HEK293 (cell line): ENCODE measurements at regions not wholly inside any gene's neighbourhood (a gene's known extent, or its start where the extent isn't known, plus 50 kb on each side); places are given as distances from the start of the nearest gene placed in this dataset.

Experiments used
- KLF7 ChIP-seq: fragments of 450-650 bp; formaldehyde crosslinking; IDR thresholded peaks from 2 replicates; pipeline ENCODE4 v1.5.1; 2016; ENCODE audit warnings: missing biosample characterization, missing genetic modification characterization, borderline replicate concordance
- YY1 ChIP-seq: fragments of 450-650 bp; formaldehyde crosslinking; IDR thresholded peaks from 2 replicates; pipeline ENCODE4 v1.5.1; 2018; ENCODE audit warnings: missing biosample characterization, missing genetic modification characterization
- ZBTB7A ChIP-seq: fragments of 450-650 bp; formaldehyde crosslinking; IDR thresholded peaks from 2 replicates; pipeline ENCODE4 v1.5.1; 2016; ENCODE audit warnings: low read depth, missing biosample characterization, missing genetic modification characterization
- ZNF366 ChIP-seq: fragments of 450-650 bp; formaldehyde crosslinking; conservative IDR thresholded peaks from 2 replicates; pipeline ENCODE4 v1.5.1; 2016; ENCODE audit warnings: missing biosample characterization, missing genetic modification characterization
- ZNF768 ChIP-seq: fragments of 450-650 bp; formaldehyde crosslinking; IDR thresholded peaks from 2 replicates; pipeline ENCODE4 v1.5.1; 2018; ENCODE audit warnings: missing biosample characterization, mild to moderate bottlenecking, missing genetic modification characterization
- TF ChIP-seq, protein P1 (sequence below): fragments of 450-650 bp; formaldehyde crosslinking; IDR thresholded peaks from 2 replicates; pipeline ENCODE4 v1.5.1; 2016; ENCODE audit warnings: missing biosample characterization, missing genetic modification characterization
- TF ChIP-seq, protein P2 (sequence below): fragments of 450-650 bp; formaldehyde crosslinking; IDR thresholded peaks from 2 replicates; pipeline ENCODE4 v1.5.1; 2016; ENCODE audit warnings: missing biosample characterization, missing genetic modification characterization

DNA sequence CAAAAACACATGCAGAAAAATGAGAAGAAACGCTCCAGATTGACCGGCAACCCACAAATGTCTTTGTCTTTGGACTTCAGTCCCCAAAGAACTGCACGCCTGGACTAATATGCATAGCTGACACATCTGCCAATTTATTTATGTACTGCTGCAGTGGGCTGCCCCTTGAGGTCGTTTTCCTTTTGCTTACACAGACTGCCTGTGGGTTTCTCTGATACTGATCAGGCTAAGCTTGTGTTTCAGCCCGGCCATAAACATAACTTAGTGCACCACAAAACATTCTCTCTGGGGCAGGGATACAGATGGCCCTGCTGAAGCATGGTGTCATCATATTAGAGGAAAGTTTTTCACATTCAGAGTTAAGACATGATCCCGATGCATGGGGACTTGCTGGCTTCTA lies 75.4 kb downstream of the NUDT12 start:
- TF ChIP-seq ZNF768 (tag by site-specific recombination): no peak
- TF ChIP-seq, protein P1, sequence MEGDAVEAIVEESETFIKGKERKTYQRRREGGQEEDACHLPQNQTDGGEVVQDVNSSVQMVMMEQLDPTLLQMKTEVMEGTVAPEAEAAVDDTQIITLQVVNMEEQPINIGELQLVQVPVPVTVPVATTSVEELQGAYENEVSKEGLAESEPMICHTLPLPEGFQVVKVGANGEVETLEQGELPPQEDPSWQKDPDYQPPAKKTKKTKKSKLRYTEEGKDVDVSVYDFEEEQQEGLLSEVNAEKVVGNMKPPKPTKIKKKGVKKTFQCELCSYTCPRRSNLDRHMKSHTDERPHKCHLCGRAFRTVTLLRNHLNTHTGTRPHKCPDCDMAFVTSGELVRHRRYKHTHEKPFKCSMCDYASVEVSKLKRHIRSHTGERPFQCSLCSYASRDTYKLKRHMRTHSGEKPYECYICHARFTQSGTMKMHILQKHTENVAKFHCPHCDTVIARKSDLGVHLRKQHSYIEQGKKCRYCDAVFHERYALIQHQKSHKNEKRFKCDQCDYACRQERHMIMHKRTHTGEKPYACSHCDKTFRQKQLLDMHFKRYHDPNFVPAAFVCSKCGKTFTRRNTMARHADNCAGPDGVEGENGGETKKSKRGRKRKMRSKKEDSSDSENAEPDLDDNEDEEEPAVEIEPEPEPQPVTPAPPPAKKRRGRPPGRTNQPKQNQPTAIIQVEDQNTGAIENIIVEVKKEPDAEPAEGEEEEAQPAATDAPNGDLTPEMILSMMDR (tag by site-specific recombination): no peak
- TF ChIP-seq ZBTB7A: no peak
- TF ChIP-seq ZNF366 (tag by site-specific recombination): no peak
- TF ChIP-seq, protein P2, sequence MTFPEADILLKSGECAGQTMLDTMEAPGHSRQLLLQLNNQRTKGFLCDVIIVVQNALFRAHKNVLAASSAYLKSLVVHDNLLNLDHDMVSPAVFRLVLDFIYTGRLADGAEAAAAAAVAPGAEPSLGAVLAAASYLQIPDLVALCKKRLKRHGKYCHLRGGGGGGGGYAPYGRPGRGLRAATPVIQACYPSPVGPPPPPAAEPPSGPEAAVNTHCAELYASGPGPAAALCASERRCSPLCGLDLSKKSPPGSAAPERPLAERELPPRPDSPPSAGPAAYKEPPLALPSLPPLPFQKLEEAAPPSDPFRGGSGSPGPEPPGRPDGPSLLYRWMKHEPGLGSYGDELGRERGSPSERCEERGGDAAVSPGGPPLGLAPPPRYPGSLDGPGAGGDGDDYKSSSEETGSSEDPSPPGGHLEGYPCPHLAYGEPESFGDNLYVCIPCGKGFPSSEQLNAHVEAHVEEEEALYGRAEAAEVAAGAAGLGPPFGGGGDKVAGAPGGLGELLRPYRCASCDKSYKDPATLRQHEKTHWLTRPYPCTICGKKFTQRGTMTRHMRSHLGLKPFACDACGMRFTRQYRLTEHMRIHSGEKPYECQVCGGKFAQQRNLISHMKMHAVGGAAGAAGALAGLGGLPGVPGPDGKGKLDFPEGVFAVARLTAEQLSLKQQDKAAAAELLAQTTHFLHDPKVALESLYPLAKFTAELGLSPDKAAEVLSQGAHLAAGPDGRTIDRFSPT: no peak
- TF ChIP-seq YY1 (tag by site-specific recombination): no peak
- TF ChIP-seq KLF7 (tag by site-specific recombination): no peak
